CD14-positive monocyte (primary cell): ENCODE measurements at regions not wholly inside any gene's neighbourhood (a gene's known extent, or its start where the extent isn't known, plus 50 kb on each side); places are given as distances from the start of the nearest gene placed in this dataset.

ENCODE experiments used
- DNase-seq, 3 donors: peaks; one replicate each; pipeline ENCODE4 v3.0.0-alpha.2; 2011 to 2022
- H2AFZ ChIP-seq: 2 replicates; pipeline ENCODE4 v1.6.0; 2012; ENCODE audit warnings: mild to moderate bottlenecking, low read depth, low read length, inconsistent platforms; ENCODE audit not compliant: insufficient read depth, poor library complexity, severe bottlenecking
- H3K27ac ChIP-seq, 2 donors: 1 replicate in 1 of 2; 2 replicates in 1 of 2; pipeline ENCODE4 v1.5.1; 2012 to 2013; ENCODE audit warnings: low read length in 2 of 2, control low read depth in 1 of 2, inconsistent platforms in 1 of 2, low read depth in 1 of 2, mild to moderate bottlenecking in 1 of 2
- H3K27me3 ChIP-seq, 2 donors: one replicate each; pipeline versions ENCODE4 v1.6.0 to v1.6.1; 2011 to 2013; ENCODE audit warnings: low read length in 2 of 2; ENCODE audit not compliant: control insufficient read depth in 2 of 2, insufficient read depth in 2 of 2
- H3K36me3 ChIP-seq, 2 donors: replicated peaks in 1 of 2; 1 replicate in 1 of 2; 2 replicates in 1 of 2; pipeline versions ENCODE4 v1.5.1 to v1.6.1; 2012 to 2013; ENCODE audit warnings: low read length in 2 of 2, control low read depth in 1 of 2, inconsistent platforms in 1 of 2, mild to moderate bottlenecking in 1 of 2; ENCODE audit not compliant: insufficient read depth in 2 of 2, control insufficient read depth in 1 of 2
- H3K4me1 ChIP-seq, 2 donors: 1 replicate in 1 of 2; 2 replicates in 1 of 2; pipeline versions ENCODE4 v1.5.1 to v1.6.1; 2012 to 2013; ENCODE audit warnings: low read length in 2 of 2, control low read depth in 1 of 2, inconsistent platforms in 1 of 2, mild to moderate bottlenecking in 1 of 2, moderate library complexity in 1 of 2; ENCODE audit not compliant: insufficient read depth in 2 of 2, control insufficient read depth in 1 of 2
- H3K4me2 ChIP-seq: replicated peaks from 2 replicates; pipeline ENCODE3; 2012; ENCODE audit warnings: low read length, moderate library complexity, mild to moderate bottlenecking; ENCODE audit not compliant: poor library complexity, severe bottlenecking; ENCODE audit errors: extremely low read depth
- H3K4me3 ChIP-seq, 3 experiments: fragments of 200-600 bp in 1 of 3; sonication (generic) in 1 of 3; replicated peaks in 1 of 3; 1 replicate in 2 of 3; 2 replicates in 1 of 3; pipeline ENCODE4 v1.5.1; 2011 to 2013; ENCODE audit warnings: low read length in 3 of 3, mild to moderate bottlenecking in 3 of 3, control low read depth in 2 of 3, low read depth in 2 of 3, inconsistent platforms in 1 of 3, moderate library complexity in 1 of 3
- H3K79me2 ChIP-seq: 2 replicates; pipeline ENCODE4 v1.6.0; 2012; ENCODE audit warnings: mild to moderate bottlenecking, control low read depth, inconsistent platforms, low read length, moderate library complexity; ENCODE audit not compliant: insufficient read depth
- H3K9ac ChIP-seq: 2 replicates; pipeline ENCODE4 v1.6.0; 2017; ENCODE audit warnings: low read length, mild to moderate bottlenecking; ENCODE audit not compliant: insufficient read depth, poor library complexity, severe bottlenecking
- H3K9me3 ChIP-seq, 2 donors: replicated peaks in 1 of 2; 1 replicate in 1 of 2; 2 replicates in 1 of 2; pipeline versions ENCODE4 v1.5.1 to v1.6.1; 2012 to 2013; ENCODE audit warnings: low read length in 2 of 2, control low read depth in 1 of 2; ENCODE audit not compliant: control insufficient read depth in 1 of 2, insufficient read depth in 1 of 2
- H4K20me1 ChIP-seq: 2 replicates; pipeline ENCODE4 v1.6.0; 2012; ENCODE audit warnings: mild to moderate bottlenecking, low read length, control low read depth, moderate library complexity; ENCODE audit not compliant: insufficient read depth
- H3K27ac Mint-ChIP-seq, 7 donors: one replicate each; pipeline ENCODE4 v1.8.0; 2020; ENCODE audit warnings: mild to moderate bottlenecking in 7 of 7, mixed read lengths in 7 of 7, moderate library complexity in 6 of 7, inconsistent platforms in 2 of 7
- H3K27me3 Mint-ChIP-seq, 3 donors: one replicate each; pipeline ENCODE4 v1.8.0; 2021 to 2022; ENCODE audit warnings: low read depth in 3 of 3, mild to moderate bottlenecking in 3 of 3, mixed read lengths in 3 of 3, moderate library complexity in 3 of 3, inconsistent platforms in 1 of 3
- H3K36me3 Mint-ChIP-seq, 2 donors: one replicate each; pipeline ENCODE4 v1.8.0; 2020; ENCODE audit warnings: mixed read lengths in 2 of 2, inconsistent platforms in 1 of 2, mild to moderate bottlenecking in 1 of 2
- H3K4me1 Mint-ChIP-seq: one replicate; pipeline ENCODE4 v1.8.0; 2020; ENCODE audit warnings: mild to moderate bottlenecking, mixed read lengths
- H3K4me3 Mint-ChIP-seq, 2 donors: one replicate each; pipeline ENCODE4 v1.8.0; 2020; ENCODE audit warnings: mild to moderate bottlenecking in 2 of 2, mixed read lengths in 2 of 2, moderate library complexity in 1 of 2
- H3K9me3 Mint-ChIP-seq, 7 donors: one replicate each; pipeline ENCODE4 v1.8.0; 2020 to 2022; ENCODE audit warnings: mixed read lengths in 7 of 7, mild to moderate bottlenecking in 6 of 7, moderate library complexity in 6 of 7, inconsistent platforms in 2 of 7
- CTCF ChIP-seq: fragments of 200-600 bp; IDR thresholded peaks from one replicate; pipeline ENCODE4 v1.8.0; 2022; ENCODE audit warnings: antibody characterized with exemption, mild to moderate bottlenecking
- WGBS: methylation state at CpG from one replicate; pipeline ENCODE4 v1.1.5; 2013; ENCODE audit warnings: missing lambda C conversion rate; ENCODE audit not compliant: insufficient coverage; 5-methylcytosine and 5-hydroxymethylcytosine counted together
- intact Hi-C, 2 donors: fragments of 100-400 bp; cut with micrococcal nuclease; formaldehyde crosslinking; loops; one replicate each; pipeline versions ENCODE4 v1.15.0 to v1.15.1; 2023

- H3K4me1 ChIP-seq = no peaks in the 10 kb centered on the region
- H3K9me3 ChIP-seq = peaks cover 32 to 34% of the 10 kb centered on the region in 2 donors
- H3K36me3 Mint-ChIP-seq = no peaks in the 10 kb centered on the region
- no peaks in the 10 kb centered on the region for H4K20me1 ChIP-seq
- no peak for TF ChIP-seq CTCF
- no peaks in the 10 kb centered on the region for H3K36me3 ChIP-seq
- intact Hi-C loops = no loop called here
- H3K9ac ChIP-seq = no peak overlapping the region
- H3K4me2 ChIP-seq = no peak overlapping the region
- H3K27ac ChIP-seq = no peak overlapping the region
- no peak for DNase-seq
- H3K4me3 Mint-ChIP-seq = no peak overlapping the region
- H3K79me2 ChIP-seq = no peaks in the 10 kb centered on the region
- no peak overlapping the region for H2AFZ ChIP-seq
- H3K27me3 ChIP-seq = no peaks in the 10 kb centered on the region
- no peak overlapping the region for H3K27ac Mint-ChIP-seq
- H3K4me3 ChIP-seq = no peak overlapping the region
- no peaks in the 10 kb centered on the region for H3K4me1 Mint-ChIP-seq
- no peaks in the 10 kb centered on the region for H3K27me3 Mint-ChIP-seq
- WGBS = no CpG with 5 or more reads among the region's 1 CpG
- H3K9me3 Mint-ChIP-seq = peaks cover 14 to 34% (median 16%) of the 10 kb centered on the region in 7 donors
Measured at GRCh38 chr10:37671802-37672201, 185.6 kb downstream of the ZNF248 start.

- Histone ChIP-seq H3K9me3 (peaks cover 37 to 42% of the 10 kb centered on the region in 2 donors), H3K36me3 (no peaks in the 10 kb centered on the region), H3K79me2 (no peaks in the 10 kb centered on the region), H3K4me1 (no peaks in the 10 kb centered on the region), H2AFZ (no peak overlapping the region), H4K20me1 (no peaks in the 10 kb centered on the region), H3K9ac (no peak overlapping the region), H3K4me3 (no peak overlapping the region), H3K27ac (no peak overlapping the region), H3K4me2 (no peak overlapping the region), H3K27me3 (no peaks in the 10 kb centered on the region)
- intact Hi-C loops = no loop called here
- Mint-ChIP-seq H3K4me3 (no peak overlapping the region), H3K9me3 (peaks cover 21 to 49% (median 32%) of the 10 kb centered on the region in 7 donors), H3K4me1 (no peaks in the 10 kb centered on the region), H3K36me3 (no peaks in the 10 kb centered on the region), H3K27me3 (no peaks in the 10 kb centered on the region), H3K27ac (no peak overlapping the region)
- DNase-seq = no peak
- TF ChIP-seq CTCF = no peak
Measured at GRCh38 chr10:37667736-37668135, 189.7 kb downstream of the ZNF248 start.
